ENCODE measurements at regions not wholly inside any gene's neighbourhood (a gene's known extent, or its start where the extent isn't known, plus 50 kb on each side); places are given as distances from the start of the nearest gene placed in this dataset.

GRCh38 chr20:11529047-11529446 lies 388.6 kb upstream of the BTBD3 start:
- H3K4me2 ChIP-seq (ENCODE audit: insufficient read depth in 1 of 2, low read depth in 2 of 2, low read length in 2 of 2) = no peak overlapping the region
- no peak overlapping the region for H3K4me3 ChIP-seq (ENCODE audit: extremely low read depth in 1 of 4, insufficient read depth in 2 of 4, low read depth in 3 of 4, low read length in 4 of 4)
- no peaks in the 10 kb centered on the region for H3K23me2 ChIP-seq (ENCODE audit: low read depth, low read length)
- no peak overlapping the region for H4K8ac ChIP-seq (ENCODE audit: extremely low read depth, insufficient read depth, low read length)
- H3K18ac ChIP-seq (ENCODE audit: extremely low read depth, low read length) = no peak overlapping the region
- H3K79me2 ChIP-seq (ENCODE audit: control insufficient read depth in 1 of 2, insufficient read depth in 2 of 2, low read length in 2 of 2) = no peaks in the 10 kb centered on the region
- FAIRE-seq = no peak
- DNase-seq (ENCODE audit: low read depth in 1 of 2, low spot score in 2 of 2) = no peak
- H3K56ac ChIP-seq (replicated peaks; ENCODE audit: insufficient read length, low read depth, low read length) = no peak overlapping the region
- no peaks in the 10 kb centered on the region for H3K27me3 ChIP-seq (replicated peaks in 1 of 4; ENCODE audit: control insufficient read depth in 3 of 4, extremely low read depth in 1 of 4, insufficient read depth in 3 of 4, low read length in 3 of 4)
- no peak overlapping the region for H3K23ac ChIP-seq (ENCODE audit: insufficient read length)
- H4K91ac ChIP-seq (replicated peaks; ENCODE audit: insufficient read length, low read length) = no peak overlapping the region
- no peak overlapping the region for H3K4ac ChIP-seq (replicated peaks; ENCODE audit: insufficient read length, low read depth, low read length)
- no peak overlapping the region for H2BK12ac ChIP-seq (ENCODE audit: low read depth, low read length)
- no peak overlapping the region for H2BK5ac ChIP-seq (ENCODE audit: low read depth, low read length)
- no peak overlapping the region for H2BK15ac ChIP-seq (ENCODE audit: low read length)
- H2AK5ac ChIP-seq (ENCODE audit: low read depth, low read length) = no peak overlapping the region
- H4K20me1 ChIP-seq (replicated peaks in 1 of 2; ENCODE audit: control insufficient read depth in 1 of 2, insufficient read depth in 2 of 2, low read length in 2 of 2) = no peaks in the 10 kb centered on the region
- TF ChIP-seq POLR2A (IDR thresholded peaks at IDR 0.05; ENCODE audit: control extremely low read depth in 1 of 2, low read depth in 2 of 2, low read length in 2 of 2) (no peak), BRCA1 (IDR thresholded peaks at IDR 0.05; ENCODE audit: low read depth, low read length) (no peak), CBX8 (IDR thresholded peaks at IDR 0.05; ENCODE audit: borderline replicate concordance, low read depth, low read length) (no peak), CTCF (IDR thresholded peaks at IDR 0.05; ENCODE audit: control extremely low read depth in 1 of 3, insufficient read depth in 1 of 3, low read depth in 1 of 3, low read length in 3 of 3) (no peak), CBX5 (IDR thresholded peaks at IDR 0.05; ENCODE audit: low read depth, low read length) (no peak)
- no peak overlapping the region for H2BK20ac ChIP-seq (ENCODE audit: low read length)
- H3K9ac ChIP-seq (replicated peaks in 1 of 4; ENCODE audit: extremely low read depth in 1 of 4, low read depth in 3 of 4, low read length in 3 of 4) = no peak overlapping the region
- H3K4me1 ChIP-seq (replicated peaks in 1 of 4; ENCODE audit: control insufficient read depth in 3 of 4, insufficient read depth in 4 of 4, low read length in 3 of 4) = no peaks in the 10 kb centered on the region
- H3K9me3 ChIP-seq (ENCODE audit: insufficient read depth in 2 of 2, low read depth in 1 of 2, low read length in 1 of 2) = peaks cover 3 to 5% of the 10 kb centered on the region in 2 experiments; a peak in 1 of 4 replicates
- no peak overlapping the region for H2BK120ac ChIP-seq (replicated peaks; ENCODE audit: low read depth, low read length)
- no peak overlapping the region for H4K5ac ChIP-seq (ENCODE audit: insufficient read length, low read depth, low read length)
- WGBS, 2 experiments (ENCODE audit: extremely low coverage in 1 of 2, insufficient coverage in 1 of 2, insufficient read length in 1 of 2, insufficient replicate concordance in 2 of 2, low coverage in 1 of 2, low lambda C conversion rate in 2 of 2, missing lambda C conversion rate in 1 of 2) = 100% methylated on average over 1 of the region's 4 CpGs; no CpG with 5 or more reads in 1 of the 2 experiments
- ChIA-PET CTCF (ENCODE audit: partially characterized antibody) (no interaction called here), POLR2A (ENCODE audit: partially characterized antibody) (no interaction called here)
- H3K36me3 ChIP-seq (ENCODE audit: control insufficient read depth in 2 of 4, insufficient read depth in 4 of 4, low read length in 3 of 4) = peaks cover 0 to 6% (median 0%) of the 10 kb centered on the region in 4 experiments; a peak in 1 of 8 replicates
- H3K79me1 ChIP-seq (ENCODE audit: low read depth, low read length) = no peaks in the 10 kb centered on the region
- no peak overlapping the region for H2AFZ ChIP-seq (ENCODE audit: low read length)
- H3K27ac ChIP-seq (ENCODE audit: low read depth, low read length) = no peak overlapping the region
- H3K14ac ChIP-seq (ENCODE audit: insufficient read length) = no peak overlapping the region

Data from H1 (cell line).